A673 (cell line): ENCODE measurements at regions not wholly inside any gene's neighbourhood (a gene's known extent, or its start where the extent isn't known, plus 50 kb on each side); places are given as distances from the start of the nearest gene placed in this dataset.
A peak's percentile ranks its signal among the peaks of the same experiment; 100 is the strongest.

Source experiments
- BruUV-seq: library from RNA; stranded (reverse); fragments of 400-500 nt; replicated peaks from 2 replicates; lab custom pipeline; 2021; lab: Mats Ljungman, UMichigan
- CTCF ChIA-PET: fragments of 300-600 bp; sonication (Branson Sonifier 250); formaldehyde crosslinking; loops from one replicate; lab custom pipeline; 2022; ENCODE audit warnings: antibody characterized with exemption; lab: Charles Lee
- POLR2A ChIA-PET: fragments of 300-600 bp; sonication (Branson Sonifier 250); formaldehyde crosslinking; loops from one replicate; lab custom pipeline; 2022; ENCODE audit warnings: antibody characterized with exemption; ENCODE audit not compliant: low non-redundant PET; lab: Charles Lee
- DNase-seq: peaks from one replicate; pipeline ENCODE4 v3.0.0-alpha.2; 2015; ENCODE audit warnings: low spot score
- H3K27ac ChIP-seq: fragments of 200-600 bp; sonication (generic); 2 replicates; pipeline ENCODE4 v1.5.1; 2016; ENCODE audit warnings: mixed run types, low read depth, mild to moderate bottlenecking, mixed read lengths, antibody characterized with exemption, low read length; ENCODE audit not compliant: poor library complexity, severe bottlenecking
- H3K27me3 ChIP-seq: fragments of 200-600 bp; sonication (generic); replicated peaks from 2 replicates; pipeline ENCODE4 v1.6.1; 2017; ENCODE audit warnings: mixed run types, low read depth, mild to moderate bottlenecking, mixed read lengths, antibody characterized with exemption, low read length; ENCODE audit not compliant: insufficient read depth, poor library complexity
- H3K36me3 ChIP-seq: fragments of 200-600 bp; sonication (generic); 2 replicates; pipeline ENCODE4 v1.6.1; 2016; ENCODE audit warnings: mixed run types, mild to moderate bottlenecking, mixed read lengths, antibody characterized with exemption, low read length; ENCODE audit not compliant: insufficient read depth, poor library complexity, severe bottlenecking
- H3K4me1 ChIP-seq: fragments of 200-600 bp; sonication (generic); 2 replicates; pipeline ENCODE4 v1.6.1; 2017; ENCODE audit warnings: mixed run types, mild to moderate bottlenecking, mixed read lengths, antibody characterized with exemption, low read length; ENCODE audit not compliant: insufficient read depth, poor library complexity, severe bottlenecking
- H3K4me3 ChIP-seq: fragments of 200-600 bp; sonication (generic); 2 replicates; pipeline ENCODE4 v1.5.1; 2016; ENCODE audit warnings: low read depth, mixed run types, mild to moderate bottlenecking, mixed read lengths, low read length; ENCODE audit not compliant: poor library complexity, severe bottlenecking
- H3K9me3 ChIP-seq: fragments of 200-600 bp; sonication (generic); 2 replicates; pipeline ENCODE4 v1.6.1; 2016; ENCODE audit warnings: mixed run types, low read depth, mild to moderate bottlenecking, mixed read lengths, antibody characterized with exemption, low read length; ENCODE audit not compliant: poor library complexity, severe bottlenecking
- EZH2 ChIP-seq: fragments of 200-600 bp; sonication (generic); IDR thresholded peaks from 2 replicates; pipeline ENCODE4 v1.6.1; 2017; ENCODE audit warnings: borderline replicate concordance, low read depth, mild to moderate bottlenecking, mixed read lengths, antibody characterized with exemption, low read length; ENCODE audit not compliant: poor library complexity, severe bottlenecking
- intact Hi-C: fragments of 100-400 bp; cut with micrococcal nuclease; formaldehyde crosslinking; loops from one replicate; pipeline ENCODE4 v1.10.0; 2022; ENCODE audit not compliant: unreplicated experiment
- TF ChIP-seq, protein P1 (sequence below): fragments of 300-800, 200-600 bp; sonication (generic); conservative IDR thresholded peaks from 2 replicates; pipeline ENCODE4 v1.5.1; 2017; ENCODE audit warnings: low read depth, mild to moderate bottlenecking, antibody characterized with exemption, low read length, moderate library complexity, mixed read lengths

DNA sequence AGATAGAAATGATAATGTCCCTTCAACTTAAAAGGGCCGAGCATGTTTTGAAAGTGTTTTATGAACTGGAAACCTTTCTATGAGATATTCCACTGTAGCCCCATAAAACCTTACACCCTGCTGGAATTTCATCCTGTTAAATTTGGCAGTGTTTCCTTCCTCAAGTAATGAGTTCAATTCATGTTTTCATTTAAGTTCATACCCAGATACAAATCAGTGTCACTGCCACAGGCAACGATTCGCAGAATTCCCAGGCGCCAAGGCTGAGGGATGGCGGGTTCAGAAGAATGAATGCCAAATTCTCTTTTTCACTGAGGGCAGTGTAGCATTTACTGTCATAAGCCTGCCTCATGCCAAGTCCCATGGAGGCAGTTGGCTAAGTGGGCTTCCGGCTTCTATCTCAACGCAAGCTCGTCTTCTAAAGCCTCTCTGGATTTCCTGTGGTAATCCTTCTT is 511.8 kb upstream of the ID4 start:
- no peak overlapping the region for H3K27ac ChIP-seq
- intact Hi-C loops: no loop called here
- H3K36me3 ChIP-seq: no peaks in the 10 kb centered on the region
- ChIA-PET CTCF (no interaction called here), POLR2A (interaction anchor here (0.6 kb wide), 1 partner anchor 731 kb away, joined by 3 read pairs; no protein-coding TSS in a partner anchor)
- DNase-seq: peak; percentile 92
- H3K4me1 ChIP-seq: peaks cover 45% of the 10 kb centered on the region
- TF ChIP-seq EZH2: no peak
- TF ChIP-seq, protein P1, sequence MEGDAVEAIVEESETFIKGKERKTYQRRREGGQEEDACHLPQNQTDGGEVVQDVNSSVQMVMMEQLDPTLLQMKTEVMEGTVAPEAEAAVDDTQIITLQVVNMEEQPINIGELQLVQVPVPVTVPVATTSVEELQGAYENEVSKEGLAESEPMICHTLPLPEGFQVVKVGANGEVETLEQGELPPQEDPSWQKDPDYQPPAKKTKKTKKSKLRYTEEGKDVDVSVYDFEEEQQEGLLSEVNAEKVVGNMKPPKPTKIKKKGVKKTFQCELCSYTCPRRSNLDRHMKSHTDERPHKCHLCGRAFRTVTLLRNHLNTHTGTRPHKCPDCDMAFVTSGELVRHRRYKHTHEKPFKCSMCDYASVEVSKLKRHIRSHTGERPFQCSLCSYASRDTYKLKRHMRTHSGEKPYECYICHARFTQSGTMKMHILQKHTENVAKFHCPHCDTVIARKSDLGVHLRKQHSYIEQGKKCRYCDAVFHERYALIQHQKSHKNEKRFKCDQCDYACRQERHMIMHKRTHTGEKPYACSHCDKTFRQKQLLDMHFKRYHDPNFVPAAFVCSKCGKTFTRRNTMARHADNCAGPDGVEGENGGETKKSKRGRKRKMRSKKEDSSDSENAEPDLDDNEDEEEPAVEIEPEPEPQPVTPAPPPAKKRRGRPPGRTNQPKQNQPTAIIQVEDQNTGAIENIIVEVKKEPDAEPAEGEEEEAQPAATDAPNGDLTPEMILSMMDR: no peak
- no peak overlapping the region for H3K4me3 ChIP-seq
- peaks cover 15% of the 10 kb centered on the region for H3K27me3 ChIP-seq
- no peaks in the 10 kb centered on the region for H3K9me3 ChIP-seq
- BruUV-seq: no TSS peak

DNA sequence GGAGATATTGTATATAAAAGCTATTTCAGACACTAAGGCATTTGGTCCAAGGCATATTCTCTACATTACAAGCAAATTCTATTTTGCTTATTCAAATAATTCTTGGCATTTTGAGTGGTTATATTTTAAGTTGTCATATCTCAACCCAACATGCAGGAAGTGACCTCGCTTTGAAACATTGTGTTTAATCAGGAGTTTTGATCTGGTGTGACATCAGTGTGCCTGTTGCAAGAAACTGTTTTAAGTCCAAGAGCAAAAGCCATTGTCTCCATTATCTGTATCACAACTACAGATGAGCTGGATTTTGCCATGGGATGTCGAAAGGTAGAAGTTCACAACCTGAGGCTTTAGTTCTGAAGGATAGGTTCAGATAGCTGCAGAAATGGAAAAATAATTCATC is 509.9 kb upstream of the ID4 start:
- ChIA-PET CTCF (no interaction called here), POLR2A (interaction anchor here (0.6 kb wide), 1 partner anchor 119 kb away, joined by 3 read pairs; no protein-coding TSS in a partner anchor)
- H3K27me3 ChIP-seq: peaks cover 15% of the 10 kb centered on the region
- peaks cover 45% of the 10 kb centered on the region for H3K4me1 ChIP-seq
- no peak for TF ChIP-seq EZH2
- TF ChIP-seq, protein P1: no peak
- no peaks in the 10 kb centered on the region for H3K36me3 ChIP-seq
- peak; percentile 28 for DNase-seq
- no peaks in the 10 kb centered on the region for H3K9me3 ChIP-seq
- no peak overlapping the region for H3K27ac ChIP-seq
- intact Hi-C loops: no loop called here
- BruUV-seq: no TSS peak
- no peak overlapping the region for H3K4me3 ChIP-seq

DNA sequence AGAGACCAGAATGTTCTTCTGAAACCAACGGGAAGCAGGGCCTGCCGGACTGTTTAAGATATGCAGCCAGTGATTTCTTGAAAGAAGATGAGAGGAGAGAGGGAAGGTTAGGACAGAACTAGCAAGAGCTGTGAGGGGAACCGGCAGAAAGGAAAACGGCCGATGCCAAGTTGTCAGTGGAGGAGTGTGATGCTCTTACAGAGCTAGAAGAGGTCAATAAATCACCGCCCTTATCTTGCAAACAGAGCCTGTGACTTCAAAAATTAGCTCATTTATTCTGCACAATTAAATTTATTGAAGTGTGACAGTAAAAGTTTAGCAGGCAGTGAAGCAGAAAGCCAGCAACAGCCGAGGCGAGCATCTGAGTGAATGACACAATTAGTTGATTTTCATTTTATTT is 509.5 kb upstream of the ID4 start:
- DNase-seq: peak; percentile 82
- TF ChIP-seq EZH2: no peak
- TF ChIP-seq, protein P1: no peak
- Histone ChIP-seq H3K4me3 (no peak overlapping the region), H3K27me3 (peaks cover 15% of the 10 kb centered on the region), H3K4me1 (peaks cover 43% of the 10 kb centered on the region), H3K9me3 (no peaks in the 10 kb centered on the region), H3K27ac (no peak overlapping the region), H3K36me3 (no peaks in the 10 kb centered on the region)
- POLR2A ChIA-PET: interaction anchor here (0.6 kb wide), 1 partner anchor 119 kb away, joined by 3 read pairs; no protein-coding TSS in a partner anchor
- CTCF ChIA-PET: no interaction called here
- intact Hi-C loops: no loop called here
- BruUV-seq: no TSS peak
